WTC11 (cell line): ENCODE measurements at regions not wholly inside any gene's neighbourhood (a gene's known extent, or its start where the extent isn't known, plus 50 kb on each side); places are given as distances from the start of the nearest gene placed in this dataset.

Source experiments
- ATAC-seq: fragments of 200-7000 bp; cut with Tn5 transposase; 2 replicates; pipeline ENCODE4 v1.10.0; 2021; ENCODE audit warnings: mild to moderate bottlenecking, moderate library complexity
- CTCF ChIA-PET: fragments of 300-600 bp; sonication (Branson Sonifier 250); formaldehyde crosslinking; loops from one replicate; lab custom pipeline; 2021; ENCODE audit warnings: antibody characterized with exemption; lab: Charles Lee
- POLR2A ChIA-PET: fragments of 350-600 bp; sonication (Branson Sonifier 250); formaldehyde crosslinking; loops from one replicate; lab custom pipeline; 2021; ENCODE audit warnings: antibody characterized with exemption; lab: Charles Lee
- DNase-seq: peaks from one replicate; pipeline ENCODE4 v3.0.0; 2021; ENCODE audit warnings: low spot score
- H3K27ac Mint-ChIP-seq: 2 replicates; pipeline ENCODE4 v1.8.0; 2021; ENCODE audit warnings: mixed read lengths
- H3K27me3 Mint-ChIP-seq: 2 replicates; pipeline ENCODE4 v1.8.0; 2021; ENCODE audit warnings: low read depth, mild to moderate bottlenecking, moderate library complexity, mixed read lengths
- H3K36me3 Mint-ChIP-seq: 2 replicates; pipeline ENCODE4 v1.8.0; 2021; ENCODE audit warnings: mixed read lengths
- H3K4me1 Mint-ChIP-seq: 2 replicates; pipeline ENCODE4 v1.8.0; 2022; ENCODE audit warnings: mixed read lengths
- H3K4me3 Mint-ChIP-seq: 2 replicates; pipeline ENCODE4 v1.8.0; 2021; ENCODE audit warnings: mild to moderate bottlenecking, moderate library complexity, mixed read lengths
- H3K9me3 Mint-ChIP-seq: 2 replicates; pipeline ENCODE4 v1.8.0; 2021; ENCODE audit warnings: mixed read lengths
- EMX1 ChIP-seq: fragments of 250-450 bp; sonication (Bioruptor Pico); IDR thresholded peaks from 2 replicates; pipeline ENCODE4 v1.8.0; 2021; ENCODE audit warnings: mild to moderate bottlenecking
- FOXK1 ChIP-seq: sonication (generic); formaldehyde crosslinking; IDR thresholded peaks from 2 replicates; pipeline ENCODE4 v1.8.0; 2022; ENCODE audit warnings: mild to moderate bottlenecking, moderate library complexity, missing genetic modification reagents
- HMGA2 ChIP-seq: fragments of 250-450 bp; sonication (Bioruptor Pico); IDR thresholded peaks from 2 replicates; pipeline ENCODE4 v1.4.0; 2021; ENCODE audit warnings: mild to moderate bottlenecking, moderate library complexity
- IRF2 ChIP-seq: sonication (generic); formaldehyde crosslinking; IDR thresholded peaks from 2 replicates; pipeline ENCODE4 v1.8.0; 2022; ENCODE audit warnings: low read depth, missing genetic modification reagents, borderline replicate concordance
- MYBL2 ChIP-seq: sonication (generic); formaldehyde crosslinking; IDR thresholded peaks from 2 replicates; pipeline ENCODE4 v1.8.1; 2023; ENCODE audit warnings: mild to moderate bottlenecking, moderate library complexity, missing genetic modification reagents
- NR2C2 ChIP-seq: sonication (generic); formaldehyde crosslinking; IDR thresholded peaks from 2 replicates; pipeline ENCODE4 v1.8.0; 2022; ENCODE audit warnings: mild to moderate bottlenecking, missing genetic modification reagents
- ZNF138 ChIP-seq: sonication (generic); formaldehyde crosslinking; conservative IDR thresholded peaks from 2 replicates; pipeline ENCODE4 v1.8.1; 2022; ENCODE audit warnings: mild to moderate bottlenecking, moderate library complexity, missing genetic modification reagents
- ZNF219 ChIP-seq: sonication (generic); formaldehyde crosslinking; IDR thresholded peaks from 2 replicates; pipeline ENCODE4 v1.8.0; 2023; ENCODE audit warnings: missing genetic modification reagents, mild to moderate bottlenecking, borderline replicate concordance
- ZNF416 ChIP-seq: fragments of 250-450 bp; sonication (Bioruptor Pico); IDR thresholded peaks from 2 replicates; pipeline ENCODE4 v1.9.0; 2021; ENCODE audit warnings: mild to moderate bottlenecking, inconsistent platforms
- TF ChIP-seq, protein P1 (sequence below): fragments of 250-450 bp; sonication (Bioruptor Pico); IDR thresholded peaks from 2 replicates; pipeline ENCODE4 v1.9.0; 2021; ENCODE audit warnings: moderate library complexity, mild to moderate bottlenecking, inconsistent platforms, borderline replicate concordance
- TF ChIP-seq, protein P2 (sequence below): fragments of 250-450 bp; sonication (Bioruptor Pico); IDR thresholded peaks from 2 replicates; pipeline ENCODE4 v2.1.2; 2022; ENCODE audit warnings: mild to moderate bottlenecking, moderate library complexity
- TF ChIP-seq, protein P3 (sequence below): fragments of 250-450 bp; sonication (Bioruptor Pico); IDR thresholded peaks from 2 replicates; pipeline ENCODE4 v1.9.0; 2021; ENCODE audit warnings: mild to moderate bottlenecking
- TF ChIP-seq, protein P4 (sequence below): sonication (generic); formaldehyde crosslinking; IDR thresholded peaks from 2 replicates; pipeline ENCODE4 v1.8.1; 2023; ENCODE audit warnings: mild to moderate bottlenecking, missing genetic modification reagents, moderate library complexity
- TF ChIP-seq, protein P5 (sequence below): sonication (generic); formaldehyde crosslinking; IDR thresholded peaks from 2 replicates; pipeline ENCODE4 v1.8.1; 2022; ENCODE audit warnings: missing genetic modification reagents, borderline replicate concordance
- TF ChIP-seq, protein P6 (sequence below): sonication (generic); formaldehyde crosslinking; conservative IDR thresholded peaks from 2 replicates; pipeline ENCODE4 v1.8.1; 2022; ENCODE audit warnings: mild to moderate bottlenecking, missing genetic modification reagents
- TF ChIP-seq, protein P7 (sequence below): fragments of 200-600 bp; IDR thresholded peaks from 2 replicates; pipeline ENCODE4 v1.8.0; 2022; ENCODE audit warnings: antibody characterized with exemption

DNA sequence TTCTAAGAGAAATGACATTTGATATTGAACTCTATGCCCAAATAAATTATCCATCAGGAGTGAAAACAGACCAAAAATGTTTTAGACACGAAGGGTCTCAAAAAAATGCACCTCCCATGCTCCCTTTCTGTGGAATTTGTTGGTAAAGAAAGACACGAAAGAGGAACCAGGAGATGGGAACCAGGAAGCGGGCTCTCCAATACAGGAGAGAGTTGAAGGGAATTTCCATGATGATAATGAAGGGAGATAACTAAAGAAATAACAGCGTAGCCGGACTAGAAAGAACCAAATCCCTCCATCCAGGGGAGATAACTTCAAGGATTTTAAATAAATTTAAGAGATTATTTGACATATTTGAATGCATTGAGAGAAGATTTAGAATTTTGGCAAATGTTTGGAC is 183.0 kb downstream of the DUSP6 start:
- Mint-ChIP-seq H3K9me3 (peaks cover 18% of the 10 kb centered on the region), H3K27ac (no peak overlapping the region), H3K4me3 (no peak overlapping the region), H3K36me3 (peaks cover 11% of the 10 kb centered on the region), H3K4me1 (peaks cover 5% of the 10 kb centered on the region), H3K27me3 (peaks cover 30% of the 10 kb centered on the region)
- no peak for ATAC-seq
- ChIA-PET POLR2A (no interaction called here), CTCF (no interaction called here)
- TF ChIP-seq FOXK1 = no peak
- DNase-seq = no peak

DNA sequence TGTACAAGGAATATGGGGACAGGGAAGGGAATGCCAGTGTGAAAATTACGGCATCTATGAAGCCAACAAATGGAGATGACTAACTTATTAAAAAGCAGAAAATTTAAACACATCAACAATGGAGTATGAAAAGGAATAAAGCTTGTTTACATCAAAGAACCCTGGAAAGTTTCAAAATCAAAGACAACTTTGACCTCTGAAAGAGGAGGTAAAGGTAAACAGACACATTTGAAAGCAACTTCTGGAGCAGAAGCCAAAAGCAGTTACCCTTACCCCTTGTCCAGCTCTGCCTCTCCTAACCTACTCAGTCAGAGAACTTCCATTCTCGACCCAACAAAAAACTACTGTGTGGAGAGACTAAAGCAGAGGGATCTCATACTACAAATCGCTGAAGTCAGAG is 184.3 kb downstream of the DUSP6 start:
- ATAC-seq (no peak), DNase-seq (no peak)
- ChIA-PET CTCF (no interaction called here), POLR2A (no interaction called here)
- Mint-ChIP-seq H3K36me3 (peaks cover 11% of the 10 kb centered on the region), H3K9me3 (peaks cover 17% of the 10 kb centered on the region), H3K4me3 (no peak overlapping the region), H3K4me1 (peaks cover 13% of the 10 kb centered on the region), H3K27ac (no peak overlapping the region)
- no peak for TF ChIP-seq ZNF219 (CRISPR knock-in tag)
- TF ChIP-seq IRF2 (CRISPR knock-in tag) = no peak
- no peak for TF ChIP-seq ZNF416 (CRISPR knock-in tag)
- no peak for TF ChIP-seq EMX1 (CRISPR knock-in tag)
- TF ChIP-seq, all 79 proteins: peak for 0
- peaks cover 30% of the 10 kb centered on the region for H3K27me3 Mint-ChIP-seq

DNA sequence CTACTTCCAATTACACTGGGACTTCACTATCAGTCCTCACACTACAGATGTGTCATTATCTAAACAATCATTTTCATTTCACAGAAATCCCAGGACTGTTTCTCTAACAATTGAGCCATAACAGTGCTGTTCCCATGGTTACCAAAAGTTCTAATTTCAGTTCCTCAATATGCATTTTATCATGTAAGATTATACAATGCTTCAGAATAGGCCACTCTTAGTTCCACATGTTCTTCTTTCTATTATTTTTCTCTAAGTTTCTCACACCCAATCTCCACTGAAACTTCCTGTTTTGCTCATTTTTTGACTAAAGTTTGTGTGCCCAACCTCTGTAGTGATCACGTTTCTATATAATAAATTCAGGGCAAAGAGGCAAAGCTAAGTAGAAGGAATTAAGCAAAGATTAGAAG is 185.8 kb downstream of the DUSP6 start:
- ChIA-PET POLR2A (no interaction called here), CTCF (no interaction called here)
- TF ChIP-seq, protein P1, sequence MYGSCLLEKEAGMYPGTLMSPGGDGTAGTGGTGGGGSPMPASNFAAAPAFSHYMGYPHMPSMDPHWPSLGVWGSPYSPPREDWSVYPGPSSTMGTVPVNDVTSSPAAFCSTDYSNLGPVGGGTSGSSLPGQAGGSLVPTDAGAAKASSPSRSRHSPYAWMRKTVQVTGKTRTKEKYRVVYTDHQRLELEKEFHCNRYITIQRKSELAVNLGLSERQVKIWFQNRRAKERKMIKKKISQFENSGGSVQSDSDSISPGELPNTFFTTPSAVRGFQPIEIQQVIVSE (CRISPR knock-in tag) = no peak
- TF ChIP-seq, protein P2, sequence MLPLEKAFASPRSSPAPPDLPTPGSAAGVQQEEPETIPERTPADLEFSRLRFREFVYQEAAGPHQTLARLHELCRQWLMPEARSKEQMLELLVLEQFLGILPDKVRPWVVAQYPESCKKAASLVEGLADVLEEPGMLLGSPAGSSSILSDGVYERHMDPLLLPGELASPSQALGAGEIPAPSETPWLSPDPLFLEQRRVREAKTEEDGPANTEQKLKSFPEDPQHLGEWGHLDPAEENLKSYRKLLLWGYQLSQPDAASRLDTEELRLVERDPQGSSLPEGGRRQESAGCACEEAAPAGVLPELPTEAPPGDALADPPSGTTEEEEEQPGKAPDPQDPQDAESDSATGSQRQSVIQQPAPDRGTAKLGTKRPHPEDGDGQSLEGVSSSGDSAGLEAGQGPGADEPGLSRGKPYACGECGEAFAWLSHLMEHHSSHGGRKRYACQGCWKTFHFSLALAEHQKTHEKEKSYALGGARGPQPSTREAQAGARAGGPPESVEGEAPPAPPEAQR (CRISPR knock-in tag) = no peak
- TF ChIP-seq HMGA2 (CRISPR knock-in tag) (no peak), MYBL2 (CRISPR knock-in tag) (no peak), ZNF138 (CRISPR knock-in tag) (no peak), NR2C2 (CRISPR knock-in tag) (no peak)
- TF ChIP-seq, protein P3, sequence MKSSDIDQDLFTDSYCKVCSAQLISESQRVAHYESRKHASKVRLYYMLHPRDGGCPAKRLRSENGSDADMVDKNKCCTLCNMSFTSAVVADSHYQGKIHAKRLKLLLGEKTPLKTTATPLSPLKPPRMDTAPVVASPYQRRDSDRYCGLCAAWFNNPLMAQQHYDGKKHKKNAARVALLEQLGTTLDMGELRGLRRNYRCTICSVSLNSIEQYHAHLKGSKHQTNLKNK = no peak
- TF ChIP-seq, protein P4, sequence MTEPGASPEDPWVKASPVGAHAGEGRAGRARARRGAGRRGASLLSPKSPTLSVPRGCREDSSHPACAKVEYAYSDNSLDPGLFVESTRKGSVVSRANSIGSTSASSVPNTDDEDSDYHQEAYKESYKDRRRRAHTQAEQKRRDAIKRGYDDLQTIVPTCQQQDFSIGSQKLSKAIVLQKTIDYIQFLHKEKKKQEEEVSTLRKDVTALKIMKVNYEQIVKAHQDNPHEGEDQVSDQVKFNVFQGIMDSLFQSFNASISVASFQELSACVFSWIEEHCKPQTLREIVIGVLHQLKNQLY (CRISPR knock-in tag) = no peak
- TF ChIP-seq, protein P5, sequence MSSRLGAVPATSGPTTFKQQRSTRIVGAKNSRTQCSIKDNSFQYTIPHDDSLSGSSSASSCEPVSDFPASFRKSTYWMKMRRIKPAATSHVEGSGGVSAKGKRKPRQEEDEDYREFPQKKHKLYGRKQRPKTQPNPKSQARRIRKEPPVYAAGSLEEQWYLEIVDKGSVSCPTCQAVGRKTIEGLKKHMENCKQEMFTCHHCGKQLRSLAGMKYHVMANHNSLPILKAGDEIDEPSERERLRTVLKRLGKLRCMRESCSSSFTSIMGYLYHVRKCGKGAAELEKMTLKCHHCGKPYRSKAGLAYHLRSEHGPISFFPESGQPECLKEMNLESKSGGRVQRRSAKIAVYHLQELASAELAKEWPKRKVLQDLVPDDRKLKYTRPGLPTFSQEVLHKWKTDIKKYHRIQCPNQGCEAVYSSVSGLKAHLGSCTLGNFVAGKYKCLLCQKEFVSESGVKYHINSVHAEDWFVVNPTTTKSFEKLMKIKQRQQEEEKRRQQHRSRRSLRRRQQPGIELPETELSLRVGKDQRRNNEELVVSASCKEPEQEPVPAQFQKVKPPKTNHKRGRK (CRISPR knock-in tag) = no peak
- TF ChIP-seq, protein P6, sequence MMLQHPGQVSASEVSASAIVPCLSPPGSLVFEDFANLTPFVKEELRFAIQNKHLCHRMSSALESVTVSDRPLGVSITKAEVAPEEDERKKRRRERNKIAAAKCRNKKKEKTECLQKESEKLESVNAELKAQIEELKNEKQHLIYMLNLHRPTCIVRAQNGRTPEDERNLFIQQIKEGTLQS = no peak
- TF ChIP-seq, protein P7, sequence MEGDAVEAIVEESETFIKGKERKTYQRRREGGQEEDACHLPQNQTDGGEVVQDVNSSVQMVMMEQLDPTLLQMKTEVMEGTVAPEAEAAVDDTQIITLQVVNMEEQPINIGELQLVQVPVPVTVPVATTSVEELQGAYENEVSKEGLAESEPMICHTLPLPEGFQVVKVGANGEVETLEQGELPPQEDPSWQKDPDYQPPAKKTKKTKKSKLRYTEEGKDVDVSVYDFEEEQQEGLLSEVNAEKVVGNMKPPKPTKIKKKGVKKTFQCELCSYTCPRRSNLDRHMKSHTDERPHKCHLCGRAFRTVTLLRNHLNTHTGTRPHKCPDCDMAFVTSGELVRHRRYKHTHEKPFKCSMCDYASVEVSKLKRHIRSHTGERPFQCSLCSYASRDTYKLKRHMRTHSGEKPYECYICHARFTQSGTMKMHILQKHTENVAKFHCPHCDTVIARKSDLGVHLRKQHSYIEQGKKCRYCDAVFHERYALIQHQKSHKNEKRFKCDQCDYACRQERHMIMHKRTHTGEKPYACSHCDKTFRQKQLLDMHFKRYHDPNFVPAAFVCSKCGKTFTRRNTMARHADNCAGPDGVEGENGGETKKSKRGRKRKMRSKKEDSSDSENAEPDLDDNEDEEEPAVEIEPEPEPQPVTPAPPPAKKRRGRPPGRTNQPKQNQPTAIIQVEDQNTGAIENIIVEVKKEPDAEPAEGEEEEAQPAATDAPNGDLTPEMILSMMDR = no peak
- Mint-ChIP-seq H3K4me3 (no peak overlapping the region), H3K4me1 (peaks cover 13% of the 10 kb centered on the region), H3K36me3 (peaks cover 2% of the 10 kb centered on the region; the same call in 1 of the 2 replicates), H3K9me3 (peaks cover 2% of the 10 kb centered on the region; the same call in 1 of the 2 replicates), H3K27me3 (peaks cover 29% of the 10 kb centered on the region), H3K27ac (no peak overlapping the region)
- DNase-seq (no peak), ATAC-seq (no peak)
